ENCODE measurements at regions not wholly inside any gene's neighbourhood (a gene's known extent, or its start where the extent isn't known, plus 50 kb on each side); places are given as distances from the start of the nearest gene placed in this dataset.

- no peaks in the 10 kb centered on the region for H3K36me3 Mint-ChIP-seq (ENCODE audit: low read depth)
- no peak overlapping the region for H3K27ac Mint-ChIP-seq
- no peaks in the 10 kb centered on the region for H3K9me3 Mint-ChIP-seq
- TF ChIP-seq CTCF (IDR thresholded peaks at IDR 0.05; ENCODE audit: unreplicated experiment in 3 of 3), result no peak
- no peaks in the 10 kb centered on the region for H3K27me3 Mint-ChIP-seq (ENCODE audit: low read depth)
- H3K4me1 Mint-ChIP-seq, result no peaks in the 10 kb centered on the region
- H3K4me3 Mint-ChIP-seq, result no peak overlapping the region
Measured at GRCh38 chr9:24132244-24132643, 306.2 kb upstream of the ELAVL2 start.

GRCh38 chr9:24127519-24127918 is 301.5 kb upstream of the ELAVL2 start:
- no peaks in the 10 kb centered on the region for H3K9me3 Mint-ChIP-seq
- H3K36me3 Mint-ChIP-seq (ENCODE audit: low read depth), result no peaks in the 10 kb centered on the region
- TF ChIP-seq CTCF (IDR thresholded peaks at IDR 0.05; ENCODE audit: unreplicated experiment in 3 of 3), result no peak
- no peaks in the 10 kb centered on the region for H3K27me3 Mint-ChIP-seq (ENCODE audit: low read depth)
- no peaks in the 10 kb centered on the region for H3K4me1 Mint-ChIP-seq
- H3K27ac Mint-ChIP-seq, result no peak overlapping the region
- H3K4me3 Mint-ChIP-seq, result no peak overlapping the region

- no peak for TF ChIP-seq CTCF (IDR thresholded peaks at IDR 0.05; ENCODE audit: unreplicated experiment in 3 of 3)
- Mint-ChIP-seq H3K27me3 (ENCODE audit: low read depth) (no peaks in the 10 kb centered on the region), H3K4me3 (no peak overlapping the region), H3K9me3 (no peaks in the 10 kb centered on the region), H3K27ac (no peak overlapping the region), H3K4me1 (no peaks in the 10 kb centered on the region), H3K36me3 (ENCODE audit: low read depth) (no peaks in the 10 kb centered on the region)
Measured at GRCh38 chr9:24118190-24118589, 292.1 kb upstream of the ELAVL2 start.

- no peak for TF ChIP-seq CTCF (IDR thresholded peaks at IDR 0.05; ENCODE audit: unreplicated experiment in 3 of 3)
- Mint-ChIP-seq H3K4me1 (no peaks in the 10 kb centered on the region), H3K27ac (no peak overlapping the region), H3K36me3 (ENCODE audit: low read depth) (no peaks in the 10 kb centered on the region), H3K9me3 (peaks cover 5% of the 10 kb centered on the region), H3K27me3 (ENCODE audit: low read depth) (no peaks in the 10 kb centered on the region), H3K4me3 (no peak overlapping the region)
Measured at GRCh38 chr9:24096756-24097155, 270.7 kb upstream of the ELAVL2 start.

GRCh38 chr9:24095246-24095645 is 269.2 kb upstream of the ELAVL2 start:
- H3K4me3 Mint-ChIP-seq, result no peak overlapping the region
- H3K36me3 Mint-ChIP-seq (ENCODE audit: low read depth), result no peaks in the 10 kb centered on the region
- TF ChIP-seq CTCF (IDR thresholded peaks at IDR 0.05; ENCODE audit: unreplicated experiment in 3 of 3), result no peak
- H3K9me3 Mint-ChIP-seq, result peaks cover 5% of the 10 kb centered on the region
- no peaks in the 10 kb centered on the region for H3K4me1 Mint-ChIP-seq
- no peak overlapping the region for H3K27ac Mint-ChIP-seq
- H3K27me3 Mint-ChIP-seq (ENCODE audit: low read depth), result no peaks in the 10 kb centered on the region

GRCh38 chr9:24090566-24090965 is 264.5 kb upstream of the ELAVL2 start:
- H3K4me1 Mint-ChIP-seq, result no peaks in the 10 kb centered on the region
- H3K4me3 Mint-ChIP-seq, result no peak overlapping the region
- no peaks in the 10 kb centered on the region for H3K27me3 Mint-ChIP-seq (ENCODE audit: low read depth)

More at GRCh38 chr9:24090566-24090965, 264.5 kb upstream of the ELAVL2 start:
- Mint-ChIP-seq H3K9me3 (peaks cover 12% of the 10 kb centered on the region), H3K36me3 (ENCODE audit: low read depth) (no peaks in the 10 kb centered on the region), H3K27ac (no peak overlapping the region)
- peak in 1 of 3 experiments; percentile 11 for TF ChIP-seq CTCF (IDR thresholded peaks at IDR 0.05; ENCODE audit: unreplicated experiment in 3 of 3)

Data from nephron (organoid).